ENCODE measurements at regions not wholly inside any gene's neighbourhood (a gene's known extent, or its start where the extent isn't known, plus 50 kb on each side); places are given as distances from the start of the nearest gene placed in this dataset.

DNA sequence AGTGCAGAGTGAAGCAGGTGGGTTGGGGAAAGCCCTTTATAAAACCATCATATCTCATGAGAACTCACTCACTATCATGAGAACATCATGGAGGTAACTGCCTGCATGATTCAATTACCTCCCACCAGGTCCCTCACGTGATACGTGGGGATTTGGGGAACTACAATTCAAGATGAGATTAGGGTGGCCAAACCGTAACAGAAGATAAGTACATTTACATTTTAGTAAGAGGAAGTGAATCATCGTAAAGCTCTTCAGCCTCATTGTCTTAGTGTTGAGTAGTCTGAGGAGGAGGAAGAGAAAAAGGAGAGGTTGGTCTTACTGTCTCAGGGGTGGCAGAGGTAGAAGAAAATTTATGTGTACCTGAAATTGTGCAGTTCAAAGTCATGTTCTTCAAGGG lies 1053.4 kb upstream of the ADGRL4 start:
- TF ChIP-seq, protein P1, sequence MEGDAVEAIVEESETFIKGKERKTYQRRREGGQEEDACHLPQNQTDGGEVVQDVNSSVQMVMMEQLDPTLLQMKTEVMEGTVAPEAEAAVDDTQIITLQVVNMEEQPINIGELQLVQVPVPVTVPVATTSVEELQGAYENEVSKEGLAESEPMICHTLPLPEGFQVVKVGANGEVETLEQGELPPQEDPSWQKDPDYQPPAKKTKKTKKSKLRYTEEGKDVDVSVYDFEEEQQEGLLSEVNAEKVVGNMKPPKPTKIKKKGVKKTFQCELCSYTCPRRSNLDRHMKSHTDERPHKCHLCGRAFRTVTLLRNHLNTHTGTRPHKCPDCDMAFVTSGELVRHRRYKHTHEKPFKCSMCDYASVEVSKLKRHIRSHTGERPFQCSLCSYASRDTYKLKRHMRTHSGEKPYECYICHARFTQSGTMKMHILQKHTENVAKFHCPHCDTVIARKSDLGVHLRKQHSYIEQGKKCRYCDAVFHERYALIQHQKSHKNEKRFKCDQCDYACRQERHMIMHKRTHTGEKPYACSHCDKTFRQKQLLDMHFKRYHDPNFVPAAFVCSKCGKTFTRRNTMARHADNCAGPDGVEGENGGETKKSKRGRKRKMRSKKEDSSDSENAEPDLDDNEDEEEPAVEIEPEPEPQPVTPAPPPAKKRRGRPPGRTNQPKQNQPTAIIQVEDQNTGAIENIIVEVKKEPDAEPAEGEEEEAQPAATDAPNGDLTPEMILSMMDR (IDR thresholded peaks at IDR 0.05), result no peak
- H3K36me3 Mint-ChIP-seq (ENCODE audit: unreplicated experiment), result no peaks in the 10 kb centered on the region
- DNase-seq (ENCODE audit: extremely low spot score, unreplicated experiment), result no peak
- H3K4me3 Mint-ChIP-seq (ENCODE audit: unreplicated experiment), result no peak overlapping the region
- H3K4me1 Mint-ChIP-seq (ENCODE audit: unreplicated experiment), result no peaks in the 10 kb centered on the region
- H3K27me3 Mint-ChIP-seq (ENCODE audit: unreplicated experiment), result no peaks in the 10 kb centered on the region
- H3K9me3 Mint-ChIP-seq (ENCODE audit: unreplicated experiment), result no peaks in the 10 kb centered on the region
- H3K27ac Mint-ChIP-seq (ENCODE audit: unreplicated experiment), result no peak overlapping the region

DNA sequence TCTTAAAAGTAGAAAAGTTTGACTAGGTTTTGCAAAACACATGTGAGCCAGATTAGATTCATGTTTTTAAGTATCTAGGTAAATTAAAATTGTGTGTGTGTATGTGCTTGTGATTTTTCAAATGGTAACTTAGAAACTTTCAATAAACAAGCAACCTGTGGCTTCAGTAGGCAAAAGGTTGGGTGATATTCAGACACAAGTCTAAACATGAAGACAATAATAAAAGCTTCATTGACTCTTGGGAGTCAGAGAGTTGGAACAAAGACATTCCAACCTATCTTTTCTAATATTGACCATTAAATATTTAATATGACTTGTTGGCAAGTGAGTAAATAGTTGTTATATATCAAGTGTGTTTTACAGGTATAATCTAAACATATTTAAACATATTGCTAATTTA lies 1049.6 kb upstream of the ADGRL4 start:
- peaks cover 3% of the 10 kb centered on the region for H3K4me1 Mint-ChIP-seq (ENCODE audit: unreplicated experiment)
- no peak for DNase-seq (ENCODE audit: extremely low spot score, unreplicated experiment)
- H3K27me3 Mint-ChIP-seq (ENCODE audit: unreplicated experiment), result no peaks in the 10 kb centered on the region
- no peaks in the 10 kb centered on the region for H3K9me3 Mint-ChIP-seq (ENCODE audit: unreplicated experiment)
- TF ChIP-seq, protein P1 (IDR thresholded peaks at IDR 0.05), result no peak
- no peak overlapping the region for H3K27ac Mint-ChIP-seq (ENCODE audit: unreplicated experiment)
- H3K4me3 Mint-ChIP-seq (ENCODE audit: unreplicated experiment), result no peak overlapping the region
- H3K36me3 Mint-ChIP-seq (ENCODE audit: unreplicated experiment), result no peaks in the 10 kb centered on the region

DNA sequence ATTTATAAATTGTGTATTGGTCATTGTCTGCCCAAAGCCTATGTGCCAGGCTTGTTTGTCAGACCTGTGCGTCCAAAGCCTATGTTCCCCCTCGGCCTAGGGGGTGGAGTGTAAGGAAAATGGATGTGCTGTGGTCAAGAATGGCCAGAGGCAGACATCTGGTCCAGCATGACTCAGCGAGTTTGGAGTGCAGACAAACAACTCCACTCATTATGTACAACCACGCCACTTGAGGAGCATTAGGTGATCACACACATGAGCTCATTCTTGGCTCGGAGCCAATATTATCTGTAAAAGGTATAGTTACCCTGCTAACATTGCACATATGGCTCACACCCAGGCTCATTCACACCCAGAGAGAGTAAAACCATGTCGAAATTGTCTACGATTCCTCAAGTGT lies 1047.6 kb upstream of the ADGRL4 start:
- Mint-ChIP-seq H3K27ac (ENCODE audit: unreplicated experiment) (no peak overlapping the region), H3K4me1 (ENCODE audit: unreplicated experiment) (peaks cover 3% of the 10 kb centered on the region), H3K36me3 (ENCODE audit: unreplicated experiment) (no peaks in the 10 kb centered on the region), H3K9me3 (ENCODE audit: unreplicated experiment) (no peaks in the 10 kb centered on the region), H3K4me3 (ENCODE audit: unreplicated experiment) (no peak overlapping the region), H3K27me3 (ENCODE audit: unreplicated experiment) (no peaks in the 10 kb centered on the region)
- no peak for DNase-seq (ENCODE audit: extremely low spot score, unreplicated experiment)
- TF ChIP-seq, protein P1 (IDR thresholded peaks at IDR 0.05), result no peak

DNA sequence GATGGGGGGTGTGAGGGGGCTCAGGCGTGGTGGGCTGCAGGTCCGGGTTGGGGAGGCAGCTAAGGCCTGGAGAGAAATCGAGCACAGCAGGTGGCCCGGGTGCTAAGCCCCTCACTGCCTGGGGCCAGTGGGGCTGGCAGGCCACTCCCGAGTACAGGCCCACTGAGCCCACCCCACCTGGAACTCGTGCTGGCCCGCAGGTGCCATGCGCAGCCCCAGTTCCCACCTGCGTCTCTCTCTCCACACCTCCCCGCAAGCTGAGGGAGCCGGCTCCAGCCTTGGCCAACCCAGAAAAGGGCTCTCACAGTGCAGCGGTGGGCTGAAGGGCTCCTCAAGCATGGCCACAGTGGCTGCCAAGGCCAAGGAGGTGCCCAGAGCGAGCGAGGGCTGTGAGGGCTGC lies 1047.1 kb upstream of the ADGRL4 start:
- TF ChIP-seq, protein P1 (IDR thresholded peaks at IDR 0.05), result no peak
- H3K9me3 Mint-ChIP-seq (ENCODE audit: unreplicated experiment), result no peaks in the 10 kb centered on the region
- no peak for DNase-seq (ENCODE audit: extremely low spot score, unreplicated experiment)
- H3K4me1 Mint-ChIP-seq (ENCODE audit: unreplicated experiment), result peaks cover 3% of the 10 kb centered on the region
- no peaks in the 10 kb centered on the region for H3K36me3 Mint-ChIP-seq (ENCODE audit: unreplicated experiment)
- H3K4me3 Mint-ChIP-seq (ENCODE audit: unreplicated experiment), result no peak overlapping the region
- H3K27me3 Mint-ChIP-seq (ENCODE audit: unreplicated experiment), result no peaks in the 10 kb centered on the region
- H3K27ac Mint-ChIP-seq (ENCODE audit: unreplicated experiment), result no peak overlapping the region

DNA sequence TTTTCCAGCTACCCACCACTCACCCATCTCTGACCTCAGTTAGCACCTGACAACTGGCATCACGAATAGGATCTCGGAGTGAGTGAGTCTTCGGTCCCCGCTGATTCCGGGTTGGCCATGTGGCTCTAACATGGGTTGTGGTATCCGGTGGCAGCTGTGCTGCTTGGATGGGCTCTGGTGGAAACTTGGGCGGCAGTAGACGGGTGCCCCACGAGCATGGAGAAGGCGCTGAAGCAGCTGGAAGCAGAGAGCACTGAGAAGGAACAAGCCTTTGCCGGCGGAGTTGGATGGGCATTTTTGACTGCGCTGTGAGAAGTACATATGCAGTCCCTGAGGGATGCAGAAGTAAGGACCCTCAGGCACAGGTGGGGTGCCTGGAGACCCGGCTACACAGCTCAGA lies 1044.0 kb upstream of the ADGRL4 start:
- Mint-ChIP-seq H3K27ac (ENCODE audit: unreplicated experiment) (no peak overlapping the region), H3K4me1 (ENCODE audit: unreplicated experiment) (peaks cover 3% of the 10 kb centered on the region), H3K36me3 (ENCODE audit: unreplicated experiment) (no peaks in the 10 kb centered on the region), H3K27me3 (ENCODE audit: unreplicated experiment) (no peaks in the 10 kb centered on the region), H3K4me3 (ENCODE audit: unreplicated experiment) (no peak overlapping the region), H3K9me3 (ENCODE audit: unreplicated experiment) (no peaks in the 10 kb centered on the region)
- DNase-seq (ENCODE audit: extremely low spot score, unreplicated experiment), result no peak
- TF ChIP-seq, protein P1 (IDR thresholded peaks at IDR 0.05), result no peak
